PC-9 (cell line): ENCODE measurements at regions not wholly inside any gene's neighbourhood (a gene's known extent, or its start where the extent isn't known, plus 50 kb on each side); places are given as distances from the start of the nearest gene placed in this dataset.

ENCODE experiments used
- BruUV-seq: library from RNA; stranded (reverse); fragments of 400-500 nt; replicated peaks from 2 replicates; lab custom pipeline; 2021; lab: Mats Ljungman, UMichigan
- CTCF ChIA-PET: fragments of 300-600 bp; sonication (Branson Sonifier 250); formaldehyde crosslinking; loops from one replicate; lab custom pipeline; 2022; ENCODE audit warnings: antibody characterized with exemption; lab: Charles Lee
- POLR2A ChIA-PET: fragments of 300-600 bp; sonication (Branson Sonifier 250); formaldehyde crosslinking; loops from one replicate; lab custom pipeline; 2022; ENCODE audit warnings: antibody characterized with exemption; ENCODE audit not compliant: unreplicated experiment; lab: Charles Lee
- DNase-seq, 2 experiments: peaks; one replicate each; pipeline versions ENCODE4 v3.0.0 to v3.0.0-alpha.2; 2015 to 2022; ENCODE audit warnings: mixed read lengths in 1 of 2
- H2AFZ ChIP-seq: fragments of 200-600 bp; sonication (generic); 2 replicates; pipeline ENCODE4 v1.8.1; 2017; ENCODE audit warnings: antibody characterized with exemption
- H3F3A ChIP-seq: fragments of 200-600 bp; sonication (generic); 2 replicates; pipeline ENCODE4 v1.8.1; 2017; ENCODE audit warnings: antibody characterized with exemption, mild to moderate bottlenecking, low read depth; ENCODE audit not compliant: insufficient read depth
- H3K27ac ChIP-seq: fragments of 200-600 bp; sonication (generic); 2 replicates; pipeline ENCODE4 v1.6.1; 2016; ENCODE audit warnings: mixed run types
- H3K27me3 ChIP-seq: fragments of 200-600 bp; sonication (generic); 2 replicates; pipeline ENCODE4 v1.6.1; 2016; ENCODE audit warnings: low read depth, mixed run types; ENCODE audit not compliant: insufficient read depth
- H3K36me3 ChIP-seq: fragments of 200-600 bp; sonication (generic); 2 replicates; pipeline ENCODE4 v1.6.1; 2016; ENCODE audit warnings: low read depth, mixed run types
- H3K4me1 ChIP-seq: fragments of 200-600 bp; sonication (generic); replicated peaks from 2 replicates; pipeline ENCODE4 v1.6.1; 2016; ENCODE audit warnings: mixed run types; ENCODE audit not compliant: insufficient read depth
- H3K4me2 ChIP-seq: fragments of 200-600 bp; sonication (generic); 2 replicates; pipeline ENCODE4 v1.6.1; 2017; ENCODE audit warnings: mixed run types
- H3K4me3 ChIP-seq: fragments of 200-600 bp; sonication (generic); 2 replicates; pipeline ENCODE4 v1.6.1; 2016; ENCODE audit warnings: mixed run types
- H3K79me2 ChIP-seq: fragments of 200-600 bp; sonication (generic); 2 replicates; pipeline ENCODE4 v1.6.1; 2017; ENCODE audit warnings: low read depth, mixed run types
- H3K9me2 ChIP-seq: fragments of 200-600 bp; sonication (generic); 2 replicates; pipeline ENCODE4 v1.8.1; 2017; ENCODE audit warnings: mild to moderate bottlenecking; ENCODE audit not compliant: insufficient read depth
- H3K9me3 ChIP-seq: fragments of 200-600 bp; sonication (generic); 2 replicates; pipeline ENCODE4 v1.8.1; 2016; ENCODE audit warnings: low read depth; ENCODE audit not compliant: insufficient read depth
- H4K20me1 ChIP-seq: fragments of 200-600 bp; sonication (generic); 2 replicates; pipeline ENCODE4 v1.8.1; 2017; ENCODE audit not compliant: insufficient read depth
- CTCF ChIP-seq: fragments of 200-600 bp; sonication (generic); conservative IDR thresholded peaks from 2 replicates; pipeline ENCODE4 v1.6.1; 2017; ENCODE audit warnings: mixed run types, antibody characterized with exemption, mild to moderate bottlenecking, moderate library complexity
- EZH2 ChIP-seq: fragments of 200-600 bp; sonication (generic); IDR thresholded peaks from 2 replicates; pipeline ENCODE4 v1.8.0; 2017; ENCODE audit warnings: antibody characterized with exemption, low read depth
- intact Hi-C: fragments of 100-400 bp; cut with micrococcal nuclease; formaldehyde crosslinking; loops from one replicate; pipeline ENCODE4 v1.10.0; 2022; ENCODE audit not compliant: unreplicated experiment

GRCh38 chr1:80933346-80933745 lies 867.4 kb upstream of the ADGRL2 start:
- Histone ChIP-seq H3F3A (no peaks in the 10 kb centered on the region), H3K4me3 (no peak overlapping the region), H3K4me2 (no peak overlapping the region), H3K79me2 (no peaks in the 10 kb centered on the region), H2AFZ (no peak overlapping the region), H3K27me3 (no peaks in the 10 kb centered on the region), H3K27ac (no peak overlapping the region), H3K9me2 (no peaks in the 10 kb centered on the region; the same call in 1 of the 2 replicates), H4K20me1 (no peaks in the 10 kb centered on the region), H3K4me1 (no peaks in the 10 kb centered on the region), H3K9me3 (peaks cover 11% of the 10 kb centered on the region; the same call in 1 of the 2 replicates), H3K36me3 (0 out of 2 replicates have a peak, but pooled peaks cover 4% of the 10 kb centered on the region)
- POLR2A ChIA-PET: no interaction called here
- BruUV-seq: no TSS peak
- intact Hi-C loops: no loop called here
- DNase-seq: no peak
- TF ChIP-seq EZH2 (no peak), CTCF (no peak)
- CTCF ChIA-PET: no interaction called here

GRCh38 chr1:80931178-80931577 lies 869.6 kb upstream of the ADGRL2 start:
- ChIA-PET CTCF (no interaction called here), POLR2A (no interaction called here)
- no peaks in the 10 kb centered on the region for H3K4me1 ChIP-seq
- H3K27me3 ChIP-seq: no peaks in the 10 kb centered on the region
- no peaks in the 10 kb centered on the region for H3F3A ChIP-seq
- H3K4me3 ChIP-seq: no peak overlapping the region
- 0 out of 2 replicates have a peak, but pooled peaks cover 4% of the 10 kb centered on the region for H3K36me3 ChIP-seq
- TF ChIP-seq CTCF (no peak), EZH2 (no peak)
- no peaks in the 10 kb centered on the region for H4K20me1 ChIP-seq
- H3K27ac ChIP-seq: no peak overlapping the region
- H3K4me2 ChIP-seq: no peak overlapping the region
- no TSS peak for BruUV-seq
- no peaks in the 10 kb centered on the region for H3K9me2 ChIP-seq
- no peak for DNase-seq
- intact Hi-C loops: no loop called here
- peaks cover 12% of the 10 kb centered on the region; the same call in 1 of the 2 replicates for H3K9me3 ChIP-seq
- no peak overlapping the region for H2AFZ ChIP-seq
- no peaks in the 10 kb centered on the region for H3K79me2 ChIP-seq

- Histone ChIP-seq H2AFZ (no peak overlapping the region), H3K9me3 (peaks cover 15% of the 10 kb centered on the region; the same call in 1 of the 2 replicates), H3K4me1 (no peaks in the 10 kb centered on the region), H3K4me2 (no peak overlapping the region), H4K20me1 (no peaks in the 10 kb centered on the region), H3K9me2 (no peaks in the 10 kb centered on the region), H3K36me3 (0 out of 2 replicates have a peak, but pooled peaks cover 4% of the 10 kb centered on the region), H3K27ac (no peak overlapping the region), H3K79me2 (no peaks in the 10 kb centered on the region), H3K4me3 (no peak overlapping the region), H3K27me3 (no peaks in the 10 kb centered on the region), H3F3A (no peaks in the 10 kb centered on the region)
- no TSS peak for BruUV-seq
- TF ChIP-seq CTCF (no peak), EZH2 (no peak)
- CTCF ChIA-PET: no interaction called here
- POLR2A ChIA-PET: no interaction called here
- no peak for DNase-seq
- intact Hi-C loops: no loop called here
Measured at GRCh38 chr1:80929868-80930508, 870.7 kb upstream of the ADGRL2 start.
